ENCODE measurements at regions not wholly inside any gene's neighbourhood (a gene's known extent, or its start where the extent isn't known, plus 50 kb on each side); places are given as distances from the start of the nearest gene placed in this dataset.
"Not testable (repeated sequence)": the region's sequence is repeated elsewhere in the genome, so short reads cannot be mapped to it uniquely, and the experiment has no call there.

GRCh38 chr10:46218921-46219320 lies 67.9 kb upstream of the ANTXRL start:
- H3K27ac ChIP-seq: no peak overlapping the region
- no peaks in the 10 kb centered on the region for H3K36me3 ChIP-seq
- no peaks in the 10 kb centered on the region for H3K9me3 ChIP-seq
- H3K27me3 ChIP-seq: no peaks in the 10 kb centered on the region
- DNase-seq: no peak
- TF ChIP-seq POLR2A (IDR thresholded peaks at IDR 0.05) (no peak), CTCF (IDR thresholded peaks at IDR 0.05) (no peak), EP300 (IDR thresholded peaks at IDR 0.05; ENCODE audit: low read depth) (no peak), POLR2AphosphoS5 (IDR thresholded peaks at IDR 0.05) (no peak)
- in situ Hi-C loops (cut with MboI; ENCODE audit: low pct_ligation_motif_present in 1 of 4, low pct_unique_long_range_greater_than_20kb in 1 of 4, low sequenced_read_pairs in 3 of 4): no loop called here
- H3K4me1 ChIP-seq: no peaks in the 10 kb centered on the region
- 38 to 43% methylated on average over 2 of the region's 2 CpGs for WGBS, 2 donors (ENCODE audit: low coverage in 1 of 2)
- H3K4me3 ChIP-seq: no peak overlapping the region
- intact Hi-C loops (cut with DNase I; ENCODE audit: low total_unique reads): no loop called here

GRCh38 chr10:46219431-46219990 lies 67.3 kb upstream of the ANTXRL start:
- H3K9me3 ChIP-seq; H3K4me1 ChIP-seq; H3K4me3 ChIP-seq; H3K36me3 ChIP-seq; H3K27me3 ChIP-seq; DNase-seq; intact Hi-C loops (cut with DNase I; ENCODE audit: low total_unique reads); in situ Hi-C loops (cut with MboI; ENCODE audit: low pct_ligation_motif_present in 1 of 4, low pct_unique_long_range_greater_than_20kb in 1 of 4, low sequenced_read_pairs in 3 of 4); H3K27ac ChIP-seq: not testable (repeated sequence)
- 61% methylated on average over 2 to 5 of the region's 5 CpGs for WGBS, 2 donors (ENCODE audit: low coverage in 1 of 2)

GRCh38 chr10:46220187-46220586 lies 66.6 kb upstream of the ANTXRL start:
- Histone ChIP-seq H3K4me3 (no peak overlapping the region), H3K4me1 (no peaks in the 10 kb centered on the region), H3K27me3 (no peaks in the 10 kb centered on the region), H3K27ac (no peak overlapping the region), H3K9me3 (no peaks in the 10 kb centered on the region), H3K36me3 (no peaks in the 10 kb centered on the region)
- WGBS, 2 donors (ENCODE audit: low coverage in 1 of 2): 94% methylated on average over 4 of the region's 5 CpGs; no CpG with 5 or more reads in 1 of the 2 donors
- intact Hi-C loops (cut with DNase I; ENCODE audit: low total_unique reads) (no loop called here), in situ Hi-C loops (cut with MboI; ENCODE audit: low pct_ligation_motif_present in 1 of 4, low pct_unique_long_range_greater_than_20kb in 1 of 4, low sequenced_read_pairs in 3 of 4) (no loop called here)
- TF ChIP-seq POLR2AphosphoS5 (IDR thresholded peaks at IDR 0.05) (no peak), POLR2A (IDR thresholded peaks at IDR 0.05) (no peak), CTCF (IDR thresholded peaks at IDR 0.05) (no peak), EP300 (IDR thresholded peaks at IDR 0.05; ENCODE audit: low read depth) (no peak)
- no peak for DNase-seq

GRCh38 chr10:46220872-46221538 lies 65.8 kb upstream of the ANTXRL start:
- WGBS, 2 donors (ENCODE audit: low coverage in 1 of 2): 48 to 76% methylated on average over 4 to 9 of the region's 9 CpGs
- no peaks in the 10 kb centered on the region for H3K27me3 ChIP-seq
- DNase-seq: no peak
- no peaks in the 10 kb centered on the region for H3K9me3 ChIP-seq
- no peak overlapping the region for H3K27ac ChIP-seq
- TF ChIP-seq EP300 (IDR thresholded peaks at IDR 0.05; ENCODE audit: low read depth): no peak
- TF ChIP-seq CTCF (IDR thresholded peaks at IDR 0.05): no peak
- no peak for TF ChIP-seq POLR2A (IDR thresholded peaks at IDR 0.05)
- no peak for TF ChIP-seq POLR2AphosphoS5 (IDR thresholded peaks at IDR 0.05)
- in situ Hi-C loops (cut with MboI; ENCODE audit: low pct_ligation_motif_present in 1 of 4, low pct_unique_long_range_greater_than_20kb in 1 of 4, low sequenced_read_pairs in 3 of 4): no loop called here
- no peaks in the 10 kb centered on the region for H3K36me3 ChIP-seq
- intact Hi-C loops (cut with DNase I; ENCODE audit: low total_unique reads): no loop called here
- no peak overlapping the region for H3K4me3 ChIP-seq
- H3K4me1 ChIP-seq: no peaks in the 10 kb centered on the region
